CD14-positive monocyte (primary cell): ENCODE measurements at regions not wholly inside any gene's neighbourhood (a gene's known extent, or its start where the extent isn't known, plus 50 kb on each side); places are given as distances from the start of the nearest gene placed in this dataset.

Source experiments
- DNase-seq, 3 donors: peaks; one replicate each; pipeline ENCODE4 v3.0.0-alpha.2; 2011 to 2022
- H2AFZ ChIP-seq: 2 replicates; pipeline ENCODE4 v1.6.0; 2012; ENCODE audit warnings: mild to moderate bottlenecking, low read depth, low read length, inconsistent platforms; ENCODE audit not compliant: insufficient read depth, poor library complexity, severe bottlenecking
- H3K27ac ChIP-seq, 2 donors: 1 replicate in 1 of 2; 2 replicates in 1 of 2; pipeline ENCODE4 v1.5.1; 2012 to 2013; ENCODE audit warnings: low read length in 2 of 2, control low read depth in 1 of 2, inconsistent platforms in 1 of 2, low read depth in 1 of 2, mild to moderate bottlenecking in 1 of 2
- H3K27me3 ChIP-seq, 2 donors: one replicate each; pipeline versions ENCODE4 v1.6.0 to v1.6.1; 2011 to 2013; ENCODE audit warnings: low read length in 2 of 2; ENCODE audit not compliant: control insufficient read depth in 2 of 2, insufficient read depth in 2 of 2
- H3K36me3 ChIP-seq, 2 donors: replicated peaks in 1 of 2; 1 replicate in 1 of 2; 2 replicates in 1 of 2; pipeline versions ENCODE4 v1.5.1 to v1.6.1; 2012 to 2013; ENCODE audit warnings: low read length in 2 of 2, control low read depth in 1 of 2, inconsistent platforms in 1 of 2, mild to moderate bottlenecking in 1 of 2; ENCODE audit not compliant: insufficient read depth in 2 of 2, control insufficient read depth in 1 of 2
- H3K4me1 ChIP-seq, 2 donors: 1 replicate in 1 of 2; 2 replicates in 1 of 2; pipeline versions ENCODE4 v1.5.1 to v1.6.1; 2012 to 2013; ENCODE audit warnings: low read length in 2 of 2, control low read depth in 1 of 2, inconsistent platforms in 1 of 2, mild to moderate bottlenecking in 1 of 2, moderate library complexity in 1 of 2; ENCODE audit not compliant: insufficient read depth in 2 of 2, control insufficient read depth in 1 of 2
- H3K4me2 ChIP-seq: replicated peaks from 2 replicates; pipeline ENCODE3; 2012; ENCODE audit warnings: low read length, moderate library complexity, mild to moderate bottlenecking; ENCODE audit not compliant: poor library complexity, severe bottlenecking; ENCODE audit errors: extremely low read depth
- H3K4me3 ChIP-seq, 3 experiments: fragments of 200-600 bp in 1 of 3; sonication (generic) in 1 of 3; replicated peaks in 1 of 3; 1 replicate in 2 of 3; 2 replicates in 1 of 3; pipeline ENCODE4 v1.5.1; 2011 to 2013; ENCODE audit warnings: low read length in 3 of 3, mild to moderate bottlenecking in 3 of 3, control low read depth in 2 of 3, low read depth in 2 of 3, inconsistent platforms in 1 of 3, moderate library complexity in 1 of 3
- H3K79me2 ChIP-seq: 2 replicates; pipeline ENCODE4 v1.6.0; 2012; ENCODE audit warnings: mild to moderate bottlenecking, control low read depth, inconsistent platforms, low read length, moderate library complexity; ENCODE audit not compliant: insufficient read depth
- H3K9ac ChIP-seq: 2 replicates; pipeline ENCODE4 v1.6.0; 2017; ENCODE audit warnings: low read length, mild to moderate bottlenecking; ENCODE audit not compliant: insufficient read depth, poor library complexity, severe bottlenecking
- H3K9me3 ChIP-seq, 2 donors: replicated peaks in 1 of 2; 1 replicate in 1 of 2; 2 replicates in 1 of 2; pipeline versions ENCODE4 v1.5.1 to v1.6.1; 2012 to 2013; ENCODE audit warnings: low read length in 2 of 2, control low read depth in 1 of 2; ENCODE audit not compliant: control insufficient read depth in 1 of 2, insufficient read depth in 1 of 2
- H4K20me1 ChIP-seq: 2 replicates; pipeline ENCODE4 v1.6.0; 2012; ENCODE audit warnings: mild to moderate bottlenecking, low read length, control low read depth, moderate library complexity; ENCODE audit not compliant: insufficient read depth
- H3K27ac Mint-ChIP-seq, 7 donors: one replicate each; pipeline ENCODE4 v1.8.0; 2020; ENCODE audit warnings: mild to moderate bottlenecking in 7 of 7, mixed read lengths in 7 of 7, moderate library complexity in 6 of 7, inconsistent platforms in 2 of 7
- H3K27me3 Mint-ChIP-seq, 3 donors: one replicate each; pipeline ENCODE4 v1.8.0; 2021 to 2022; ENCODE audit warnings: low read depth in 3 of 3, mild to moderate bottlenecking in 3 of 3, mixed read lengths in 3 of 3, moderate library complexity in 3 of 3, inconsistent platforms in 1 of 3
- H3K36me3 Mint-ChIP-seq, 2 donors: one replicate each; pipeline ENCODE4 v1.8.0; 2020; ENCODE audit warnings: mixed read lengths in 2 of 2, inconsistent platforms in 1 of 2, mild to moderate bottlenecking in 1 of 2
- H3K4me1 Mint-ChIP-seq: one replicate; pipeline ENCODE4 v1.8.0; 2020; ENCODE audit warnings: mild to moderate bottlenecking, mixed read lengths
- H3K4me3 Mint-ChIP-seq, 2 donors: one replicate each; pipeline ENCODE4 v1.8.0; 2020; ENCODE audit warnings: mild to moderate bottlenecking in 2 of 2, mixed read lengths in 2 of 2, moderate library complexity in 1 of 2
- H3K9me3 Mint-ChIP-seq, 7 donors: one replicate each; pipeline ENCODE4 v1.8.0; 2020 to 2022; ENCODE audit warnings: mixed read lengths in 7 of 7, mild to moderate bottlenecking in 6 of 7, moderate library complexity in 6 of 7, inconsistent platforms in 2 of 7
- WGBS: methylation state at CpG from one replicate; pipeline ENCODE4 v1.1.5; 2013; ENCODE audit warnings: missing lambda C conversion rate; ENCODE audit not compliant: insufficient coverage; 5-methylcytosine and 5-hydroxymethylcytosine counted together
- intact Hi-C, 2 donors: fragments of 100-400 bp; cut with micrococcal nuclease; formaldehyde crosslinking; loops; one replicate each; pipeline versions ENCODE4 v1.15.0 to v1.15.1; 2023
- TF ChIP-seq, protein P1 (sequence below): fragments of 200-600 bp; IDR thresholded peaks from one replicate; pipeline ENCODE4 v1.8.0; 2022; ENCODE audit warnings: antibody characterized with exemption, mild to moderate bottlenecking

GRCh38 chrX:28099166-28099565 lies 117.9 kb upstream of the DCAF8L1 start:
- Histone ChIP-seq H2AFZ (no peak overlapping the region), H3K36me3 (no peaks in the 10 kb centered on the region), H3K27ac (no peak overlapping the region), H3K9me3 (no peaks in the 10 kb centered on the region), H3K9ac (no peak overlapping the region), H3K27me3 (no peaks in the 10 kb centered on the region), H3K4me1 (no peaks in the 10 kb centered on the region), H3K4me2 (no peak overlapping the region), H3K79me2 (no peaks in the 10 kb centered on the region), H4K20me1 (no peaks in the 10 kb centered on the region), H3K4me3 (no peak overlapping the region)
- no peak overlapping the region for H3K4me3 Mint-ChIP-seq
- intact Hi-C loops: no loop called here
- H3K27me3 Mint-ChIP-seq: no peaks in the 10 kb centered on the region
- peaks cover 1% of the 10 kb centered on the region for H3K4me1 Mint-ChIP-seq
- H3K27ac Mint-ChIP-seq: peak overlapping the region in 1 of 7 donors; percentile 25
- peaks cover 0 to 2% (median 0%) of the 10 kb centered on the region in 7 donors for H3K9me3 Mint-ChIP-seq
- no CpG with 5 or more reads among the region's 3 CpGs for WGBS
- TF ChIP-seq, protein P1, sequence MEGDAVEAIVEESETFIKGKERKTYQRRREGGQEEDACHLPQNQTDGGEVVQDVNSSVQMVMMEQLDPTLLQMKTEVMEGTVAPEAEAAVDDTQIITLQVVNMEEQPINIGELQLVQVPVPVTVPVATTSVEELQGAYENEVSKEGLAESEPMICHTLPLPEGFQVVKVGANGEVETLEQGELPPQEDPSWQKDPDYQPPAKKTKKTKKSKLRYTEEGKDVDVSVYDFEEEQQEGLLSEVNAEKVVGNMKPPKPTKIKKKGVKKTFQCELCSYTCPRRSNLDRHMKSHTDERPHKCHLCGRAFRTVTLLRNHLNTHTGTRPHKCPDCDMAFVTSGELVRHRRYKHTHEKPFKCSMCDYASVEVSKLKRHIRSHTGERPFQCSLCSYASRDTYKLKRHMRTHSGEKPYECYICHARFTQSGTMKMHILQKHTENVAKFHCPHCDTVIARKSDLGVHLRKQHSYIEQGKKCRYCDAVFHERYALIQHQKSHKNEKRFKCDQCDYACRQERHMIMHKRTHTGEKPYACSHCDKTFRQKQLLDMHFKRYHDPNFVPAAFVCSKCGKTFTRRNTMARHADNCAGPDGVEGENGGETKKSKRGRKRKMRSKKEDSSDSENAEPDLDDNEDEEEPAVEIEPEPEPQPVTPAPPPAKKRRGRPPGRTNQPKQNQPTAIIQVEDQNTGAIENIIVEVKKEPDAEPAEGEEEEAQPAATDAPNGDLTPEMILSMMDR: no peak
- no peak for DNase-seq
- no peaks in the 10 kb centered on the region for H3K36me3 Mint-ChIP-seq

- no peaks in the 10 kb centered on the region for H3K79me2 ChIP-seq
- 83% methylated on average over 1 of the region's 2 CpGs for WGBS
- H3K4me1 Mint-ChIP-seq: no peaks in the 10 kb centered on the region
- H3K4me3 Mint-ChIP-seq: no peak overlapping the region
- no peak for DNase-seq
- H3K9ac ChIP-seq: no peak overlapping the region
- no peaks in the 10 kb centered on the region for H3K36me3 ChIP-seq
- peaks cover 0 to 2% (median 0%) of the 10 kb centered on the region in 3 donors for H3K27me3 Mint-ChIP-seq
- H3K4me1 ChIP-seq: no peaks in the 10 kb centered on the region
- no peak overlapping the region for H2AFZ ChIP-seq
- no peak overlapping the region for H3K27ac ChIP-seq
- no peak overlapping the region for H3K4me3 ChIP-seq
- intact Hi-C loops: no loop called here
- no peaks in the 10 kb centered on the region for H3K27me3 ChIP-seq
- H3K4me2 ChIP-seq: no peak overlapping the region
- TF ChIP-seq, protein P1: no peak
- H3K9me3 ChIP-seq: no peaks in the 10 kb centered on the region
- H3K27ac Mint-ChIP-seq: no peak overlapping the region
- H4K20me1 ChIP-seq: no peaks in the 10 kb centered on the region
- H3K36me3 Mint-ChIP-seq: no peaks in the 10 kb centered on the region
- peaks cover 0 to 3% (median 0%) of the 10 kb centered on the region in 7 donors for H3K9me3 Mint-ChIP-seq
These were observed 104.4 kb upstream of the DCAF8L1 start for GRCh38 chrX:28085653-28086052.
